ENCODE measurements at regions not wholly inside any gene's neighbourhood (a gene's known extent, or its start where the extent isn't known, plus 50 kb on each side); places are given as distances from the start of the nearest gene placed in this dataset.

DNA sequence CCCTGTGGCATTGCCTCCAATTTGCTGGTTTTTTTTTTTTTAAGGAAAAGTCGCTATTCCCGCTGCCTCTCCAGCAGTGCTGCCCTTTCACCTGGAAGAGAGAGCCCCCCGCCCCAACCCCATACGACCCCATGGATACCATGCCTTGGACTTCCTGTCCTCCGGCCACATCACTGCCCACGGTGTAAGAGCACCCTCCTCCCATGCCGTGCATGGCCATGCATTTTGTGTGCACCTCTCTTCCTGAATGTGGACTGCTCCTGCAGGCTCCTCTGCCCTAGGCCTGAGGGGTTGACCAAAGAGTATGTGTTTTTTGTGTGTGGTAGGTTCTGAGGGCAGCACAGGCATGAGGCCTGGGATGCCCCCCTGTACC, 65.6 kb upstream of the SPON1 start:
- TF ChIP-seq, protein P1, sequence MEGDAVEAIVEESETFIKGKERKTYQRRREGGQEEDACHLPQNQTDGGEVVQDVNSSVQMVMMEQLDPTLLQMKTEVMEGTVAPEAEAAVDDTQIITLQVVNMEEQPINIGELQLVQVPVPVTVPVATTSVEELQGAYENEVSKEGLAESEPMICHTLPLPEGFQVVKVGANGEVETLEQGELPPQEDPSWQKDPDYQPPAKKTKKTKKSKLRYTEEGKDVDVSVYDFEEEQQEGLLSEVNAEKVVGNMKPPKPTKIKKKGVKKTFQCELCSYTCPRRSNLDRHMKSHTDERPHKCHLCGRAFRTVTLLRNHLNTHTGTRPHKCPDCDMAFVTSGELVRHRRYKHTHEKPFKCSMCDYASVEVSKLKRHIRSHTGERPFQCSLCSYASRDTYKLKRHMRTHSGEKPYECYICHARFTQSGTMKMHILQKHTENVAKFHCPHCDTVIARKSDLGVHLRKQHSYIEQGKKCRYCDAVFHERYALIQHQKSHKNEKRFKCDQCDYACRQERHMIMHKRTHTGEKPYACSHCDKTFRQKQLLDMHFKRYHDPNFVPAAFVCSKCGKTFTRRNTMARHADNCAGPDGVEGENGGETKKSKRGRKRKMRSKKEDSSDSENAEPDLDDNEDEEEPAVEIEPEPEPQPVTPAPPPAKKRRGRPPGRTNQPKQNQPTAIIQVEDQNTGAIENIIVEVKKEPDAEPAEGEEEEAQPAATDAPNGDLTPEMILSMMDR (IDR thresholded peaks at IDR 0.05): no peak
- TF ChIP-seq, protein P2, sequence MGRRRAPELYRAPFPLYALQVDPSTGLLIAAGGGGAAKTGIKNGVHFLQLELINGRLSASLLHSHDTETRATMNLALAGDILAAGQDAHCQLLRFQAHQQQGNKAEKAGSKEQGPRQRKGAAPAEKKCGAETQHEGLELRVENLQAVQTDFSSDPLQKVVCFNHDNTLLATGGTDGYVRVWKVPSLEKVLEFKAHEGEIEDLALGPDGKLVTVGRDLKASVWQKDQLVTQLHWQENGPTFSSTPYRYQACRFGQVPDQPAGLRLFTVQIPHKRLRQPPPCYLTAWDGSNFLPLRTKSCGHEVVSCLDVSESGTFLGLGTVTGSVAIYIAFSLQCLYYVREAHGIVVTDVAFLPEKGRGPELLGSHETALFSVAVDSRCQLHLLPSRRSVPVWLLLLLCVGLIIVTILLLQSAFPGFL (CRISPR knock-in tag; IDR thresholded peaks at IDR 0.05; ENCODE audit: borderline replicate concordance): no peak
- TF ChIP-seq, protein P3, sequence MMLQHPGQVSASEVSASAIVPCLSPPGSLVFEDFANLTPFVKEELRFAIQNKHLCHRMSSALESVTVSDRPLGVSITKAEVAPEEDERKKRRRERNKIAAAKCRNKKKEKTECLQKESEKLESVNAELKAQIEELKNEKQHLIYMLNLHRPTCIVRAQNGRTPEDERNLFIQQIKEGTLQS (CRISPR knock-in tag; conservative IDR thresholded peaks at IDR 0.05): no peak
- TF ChIP-seq, protein P4, sequence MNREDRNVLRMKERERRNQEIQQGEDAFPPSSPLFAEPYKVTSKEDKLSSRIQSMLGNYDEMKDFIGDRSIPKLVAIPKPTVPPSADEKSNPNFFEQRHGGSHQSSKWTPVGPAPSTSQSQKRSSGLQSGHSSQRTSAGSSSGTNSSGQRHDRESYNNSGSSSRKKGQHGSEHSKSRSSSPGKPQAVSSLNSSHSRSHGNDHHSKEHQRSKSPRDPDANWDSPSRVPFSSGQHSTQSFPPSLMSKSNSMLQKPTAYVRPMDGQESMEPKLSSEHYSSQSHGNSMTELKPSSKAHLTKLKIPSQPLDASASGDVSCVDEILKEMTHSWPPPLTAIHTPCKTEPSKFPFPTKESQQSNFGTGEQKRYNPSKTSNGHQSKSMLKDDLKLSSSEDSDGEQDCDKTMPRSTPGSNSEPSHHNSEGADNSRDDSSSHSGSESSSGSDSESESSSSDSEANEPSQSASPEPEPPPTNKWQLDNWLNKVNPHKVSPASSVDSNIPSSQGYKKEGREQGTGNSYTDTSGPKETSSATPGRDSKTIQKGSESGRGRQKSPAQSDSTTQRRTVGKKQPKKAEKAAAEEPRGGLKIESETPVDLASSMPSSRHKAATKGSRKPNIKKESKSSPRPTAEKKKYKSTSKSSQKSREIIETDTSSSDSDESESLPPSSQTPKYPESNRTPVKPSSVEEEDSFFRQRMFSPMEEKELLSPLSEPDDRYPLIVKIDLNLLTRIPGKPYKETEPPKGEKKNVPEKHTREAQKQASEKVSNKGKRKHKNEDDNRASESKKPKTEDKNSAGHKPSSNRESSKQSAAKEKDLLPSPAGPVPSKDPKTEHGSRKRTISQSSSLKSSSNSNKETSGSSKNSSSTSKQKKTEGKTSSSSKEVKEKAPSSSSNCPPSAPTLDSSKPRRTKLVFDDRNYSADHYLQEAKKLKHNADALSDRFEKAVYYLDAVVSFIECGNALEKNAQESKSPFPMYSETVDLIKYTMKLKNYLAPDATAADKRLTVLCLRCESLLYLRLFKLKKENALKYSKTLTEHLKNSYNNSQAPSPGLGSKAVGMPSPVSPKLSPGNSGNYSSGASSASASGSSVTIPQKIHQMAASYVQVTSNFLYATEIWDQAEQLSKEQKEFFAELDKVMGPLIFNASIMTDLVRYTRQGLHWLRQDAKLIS (CRISPR knock-in tag; IDR thresholded peaks at IDR 0.05; ENCODE audit: borderline replicate concordance): no peak
- TF ChIP-seq, protein P5, sequence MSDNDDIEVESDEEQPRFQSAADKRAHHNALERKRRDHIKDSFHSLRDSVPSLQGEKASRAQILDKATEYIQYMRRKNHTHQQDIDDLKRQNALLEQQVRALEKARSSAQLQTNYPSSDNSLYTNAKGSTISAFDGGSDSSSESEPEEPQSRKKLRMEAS (CRISPR knock-in tag; IDR thresholded peaks at IDR 0.05): no peak
- TF ChIP-seq, protein P6, sequence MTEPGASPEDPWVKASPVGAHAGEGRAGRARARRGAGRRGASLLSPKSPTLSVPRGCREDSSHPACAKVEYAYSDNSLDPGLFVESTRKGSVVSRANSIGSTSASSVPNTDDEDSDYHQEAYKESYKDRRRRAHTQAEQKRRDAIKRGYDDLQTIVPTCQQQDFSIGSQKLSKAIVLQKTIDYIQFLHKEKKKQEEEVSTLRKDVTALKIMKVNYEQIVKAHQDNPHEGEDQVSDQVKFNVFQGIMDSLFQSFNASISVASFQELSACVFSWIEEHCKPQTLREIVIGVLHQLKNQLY (CRISPR knock-in tag; IDR thresholded peaks at IDR 0.05): no peak
- TF ChIP-seq CREM (CRISPR knock-in tag; IDR thresholded peaks at IDR 0.05): no peak
- no peak for TF ChIP-seq ZNF416 (CRISPR knock-in tag; IDR thresholded peaks at IDR 0.05)
- TF ChIP-seq, protein P7, sequence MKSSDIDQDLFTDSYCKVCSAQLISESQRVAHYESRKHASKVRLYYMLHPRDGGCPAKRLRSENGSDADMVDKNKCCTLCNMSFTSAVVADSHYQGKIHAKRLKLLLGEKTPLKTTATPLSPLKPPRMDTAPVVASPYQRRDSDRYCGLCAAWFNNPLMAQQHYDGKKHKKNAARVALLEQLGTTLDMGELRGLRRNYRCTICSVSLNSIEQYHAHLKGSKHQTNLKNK (CRISPR knock-in tag; IDR thresholded peaks at IDR 0.05): no peak
- TF ChIP-seq, protein P8, sequence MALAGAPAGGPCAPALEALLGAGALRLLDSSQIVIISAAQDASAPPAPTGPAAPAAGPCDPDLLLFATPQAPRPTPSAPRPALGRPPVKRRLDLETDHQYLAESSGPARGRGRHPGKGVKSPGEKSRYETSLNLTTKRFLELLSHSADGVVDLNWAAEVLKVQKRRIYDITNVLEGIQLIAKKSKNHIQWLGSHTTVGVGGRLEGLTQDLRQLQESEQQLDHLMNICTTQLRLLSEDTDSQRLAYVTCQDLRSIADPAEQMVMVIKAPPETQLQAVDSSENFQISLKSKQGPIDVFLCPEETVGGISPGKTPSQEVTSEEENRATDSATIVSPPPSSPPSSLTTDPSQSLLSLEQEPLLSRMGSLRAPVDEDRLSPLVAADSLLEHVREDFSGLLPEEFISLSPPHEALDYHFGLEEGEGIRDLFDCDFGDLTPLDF (CRISPR knock-in tag; IDR thresholded peaks at IDR 0.05): no peak
- TF ChIP-seq, protein P9, sequence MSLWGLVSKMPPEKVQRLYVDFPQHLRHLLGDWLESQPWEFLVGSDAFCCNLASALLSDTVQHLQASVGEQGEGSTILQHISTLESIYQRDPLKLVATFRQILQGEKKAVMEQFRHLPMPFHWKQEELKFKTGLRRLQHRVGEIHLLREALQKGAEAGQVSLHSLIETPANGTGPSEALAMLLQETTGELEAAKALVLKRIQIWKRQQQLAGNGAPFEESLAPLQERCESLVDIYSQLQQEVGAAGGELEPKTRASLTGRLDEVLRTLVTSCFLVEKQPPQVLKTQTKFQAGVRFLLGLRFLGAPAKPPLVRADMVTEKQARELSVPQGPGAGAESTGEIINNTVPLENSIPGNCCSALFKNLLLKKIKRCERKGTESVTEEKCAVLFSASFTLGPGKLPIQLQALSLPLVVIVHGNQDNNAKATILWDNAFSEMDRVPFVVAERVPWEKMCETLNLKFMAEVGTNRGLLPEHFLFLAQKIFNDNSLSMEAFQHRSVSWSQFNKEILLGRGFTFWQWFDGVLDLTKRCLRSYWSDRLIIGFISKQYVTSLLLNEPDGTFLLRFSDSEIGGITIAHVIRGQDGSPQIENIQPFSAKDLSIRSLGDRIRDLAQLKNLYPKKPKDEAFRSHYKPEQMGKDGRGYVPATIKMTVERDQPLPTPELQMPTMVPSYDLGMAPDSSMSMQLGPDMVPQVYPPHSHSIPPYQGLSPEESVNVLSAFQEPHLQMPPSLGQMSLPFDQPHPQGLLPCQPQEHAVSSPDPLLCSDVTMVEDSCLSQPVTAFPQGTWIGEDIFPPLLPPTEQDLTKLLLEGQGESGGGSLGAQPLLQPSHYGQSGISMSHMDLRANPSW (CRISPR knock-in tag; conservative IDR thresholded peaks at IDR 0.05; ENCODE audit: low read depth): no peak
- TF ChIP-seq FOXJ3 (CRISPR knock-in tag; IDR thresholded peaks at IDR 0.05; ENCODE audit: borderline replicate concordance): no peak
- no peak for TF ChIP-seq NFE2L1 (CRISPR knock-in tag; IDR thresholded peaks at IDR 0.05)
- TF ChIP-seq, protein P10, sequence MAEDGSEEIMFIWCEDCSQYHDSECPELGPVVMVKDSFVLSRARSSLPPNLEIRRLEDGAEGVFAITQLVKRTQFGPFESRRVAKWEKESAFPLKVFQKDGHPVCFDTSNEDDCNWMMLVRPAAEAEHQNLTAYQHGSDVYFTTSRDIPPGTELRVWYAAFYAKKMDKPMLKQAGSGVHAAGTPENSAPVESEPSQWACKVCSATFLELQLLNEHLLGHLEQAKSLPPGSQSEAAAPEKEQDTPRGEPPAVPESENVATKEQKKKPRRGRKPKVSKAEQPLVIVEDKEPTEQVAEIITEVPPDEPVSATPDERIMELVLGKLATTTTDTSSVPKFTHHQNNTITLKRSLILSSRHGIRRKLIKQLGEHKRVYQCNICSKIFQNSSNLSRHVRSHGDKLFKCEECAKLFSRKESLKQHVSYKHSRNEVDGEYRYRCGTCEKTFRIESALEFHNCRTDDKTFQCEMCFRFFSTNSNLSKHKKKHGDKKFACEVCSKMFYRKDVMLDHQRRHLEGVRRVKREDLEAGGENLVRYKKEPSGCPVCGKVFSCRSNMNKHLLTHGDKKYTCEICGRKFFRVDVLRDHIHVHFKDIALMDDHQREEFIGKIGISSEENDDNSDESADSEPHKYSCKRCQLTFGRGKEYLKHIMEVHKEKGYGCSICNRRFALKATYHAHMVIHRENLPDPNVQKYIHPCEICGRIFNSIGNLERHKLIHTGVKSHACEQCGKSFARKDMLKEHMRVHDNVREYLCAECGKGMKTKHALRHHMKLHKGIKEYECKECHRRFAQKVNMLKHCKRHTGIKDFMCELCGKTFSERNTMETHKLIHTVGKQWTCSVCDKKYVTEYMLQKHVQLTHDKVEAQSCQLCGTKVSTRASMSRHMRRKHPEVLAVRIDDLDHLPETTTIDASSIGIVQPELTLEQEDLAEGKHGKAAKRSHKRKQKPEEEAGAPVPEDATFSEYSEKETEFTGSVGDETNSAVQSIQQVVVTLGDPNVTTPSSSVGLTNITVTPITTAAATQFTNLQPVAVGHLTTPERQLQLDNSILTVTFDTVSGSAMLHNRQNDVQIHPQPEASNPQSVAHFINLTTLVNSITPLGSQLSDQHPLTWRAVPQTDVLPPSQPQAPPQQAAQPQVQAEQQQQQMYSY (CRISPR knock-in tag; IDR thresholded peaks at IDR 0.05): no peak
